NCI-H345 treated with DMSO at 0.1 percent for 48 hours (cell line): ENCODE measurements at regions not wholly inside any gene's neighbourhood (a gene's known extent, or its start where the extent isn't known, plus 50 kb on each side); places are given as distances from the start of the nearest gene placed in this dataset.
"Not testable (repeated sequence)": the region's sequence is repeated elsewhere in the genome, so short reads cannot be mapped to it uniquely, and the experiment has no call there.

Experiments used
- DNase-seq: peaks from one replicate; lab custom pipeline; 2025; ENCODE audit not compliant: unreplicated experiment; lab: John Stamatoyannopoulos, UW

DNA sequence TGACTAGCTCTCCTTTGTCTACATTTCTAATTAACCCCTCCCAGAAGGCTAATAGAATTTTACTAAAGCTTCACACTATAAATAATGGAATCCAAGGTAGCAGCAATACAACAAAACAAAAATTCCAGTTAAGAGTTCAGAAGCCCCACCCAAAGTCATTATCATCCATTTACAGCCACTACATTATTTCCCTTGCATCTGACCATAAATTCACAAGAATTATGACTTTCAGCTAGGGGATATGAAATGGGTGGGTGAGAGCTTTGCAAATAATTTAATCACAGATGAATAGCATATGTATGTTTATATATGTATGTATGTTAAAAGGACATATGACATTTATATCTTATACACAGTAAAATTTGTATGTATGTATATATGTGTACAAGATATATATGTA is 65.3 kb upstream of the PTGDR start:
- no peak for DNase-seq

DNA sequence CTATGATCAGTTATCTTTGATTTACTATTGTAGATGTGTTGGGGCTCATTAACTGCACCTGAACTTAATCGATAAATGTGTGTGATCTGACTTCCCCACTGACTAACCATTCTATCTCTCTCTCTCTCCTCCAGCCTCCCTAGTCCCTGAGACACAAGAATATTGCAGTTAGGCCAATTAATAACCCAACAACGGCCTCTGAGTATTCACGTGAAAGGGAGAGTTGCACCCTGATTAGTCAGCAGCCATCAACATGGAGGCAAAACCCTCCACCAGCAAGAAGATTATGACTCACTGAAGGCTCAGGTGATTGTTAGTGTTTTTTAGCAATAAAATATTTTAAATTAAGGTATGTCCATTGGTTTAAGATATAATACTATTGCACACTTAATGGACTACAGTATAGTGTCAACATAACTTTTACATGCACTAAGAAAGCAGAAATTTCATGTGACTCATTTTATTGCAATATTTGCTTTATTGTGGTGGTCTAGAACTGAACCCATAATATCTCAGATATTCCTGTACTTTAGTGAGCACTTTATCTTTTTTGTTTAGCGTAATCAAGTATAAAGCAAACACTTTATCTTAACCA is 77.1 kb upstream of the PTGDR start:
- no peak for DNase-seq

DNA sequence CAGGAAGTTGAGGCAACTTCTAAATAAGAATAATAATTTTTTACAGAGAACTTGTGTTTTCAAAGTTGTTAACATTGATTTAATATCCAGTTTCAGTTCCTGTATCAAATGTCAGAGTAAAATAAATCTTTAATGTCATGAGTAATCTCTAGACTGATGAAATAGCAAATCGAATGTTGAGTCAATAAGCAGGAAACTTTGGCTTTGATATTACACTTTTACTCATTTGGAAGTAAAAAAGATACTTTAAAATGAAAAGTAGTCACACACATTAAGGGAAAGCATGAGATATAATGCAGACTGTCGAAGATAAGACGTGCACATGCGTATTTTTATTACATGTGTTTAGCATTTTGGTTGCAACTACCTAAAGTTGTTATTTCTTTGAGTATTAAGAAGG is 78.2 kb upstream of the PTGDR start:
- DNase-seq = no peak

GRCh38 chr14:52188381-52188780 is 79.1 kb upstream of the PTGDR start:
- no peak for DNase-seq

- no peak for DNase-seq
These were observed 82.3 kb upstream of the PTGDR start for GRCh38 chr14:52185178-52185577.

GRCh38 chr14:52182853-52183252 is 84.6 kb upstream of the PTGDR start:
- DNase-seq = no peak

GRCh38 chr14:52179141-52179790 is 88.2 kb upstream of the PTGDR start:
- no peak for DNase-seq

- no peak for DNase-seq
These were observed 91.5 kb upstream of the PTGDR start for GRCh38 chr14:52175982-52176502.

- not testable (repeated sequence) for DNase-seq
These were observed 95.6 kb upstream of the PTGDR start for GRCh38 chr14:52171932-52172331.

- DNase-seq = no peak
These were observed 98.0 kb upstream of the NID2 start for GRCh38 chr14:52166822-52167221.

DNA sequence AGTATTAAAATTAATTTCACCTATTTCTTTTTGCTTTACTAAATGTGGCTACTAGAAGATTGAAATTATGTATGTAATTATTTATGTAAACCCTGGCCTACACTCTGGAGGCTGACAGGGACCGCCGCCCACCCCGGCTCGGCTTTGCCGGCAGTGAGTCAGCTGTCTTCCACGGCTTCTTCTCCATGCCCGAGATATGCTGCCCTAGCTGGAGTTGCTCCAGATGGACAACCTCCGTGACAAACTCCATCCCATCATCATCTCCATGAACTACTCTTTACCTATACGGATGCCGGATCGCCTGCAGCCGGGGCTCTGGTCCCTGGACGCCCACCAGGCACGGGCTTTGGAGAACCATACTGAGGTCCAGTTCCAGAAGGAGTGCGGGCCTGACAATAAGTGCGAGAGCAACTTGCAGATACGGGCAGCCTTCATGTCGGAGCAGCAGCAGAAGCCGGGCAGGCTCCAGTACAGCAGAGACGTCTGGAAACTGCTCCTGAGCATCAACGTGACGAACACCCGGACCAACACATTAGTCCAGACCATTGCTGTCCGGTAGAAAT is 86.9 kb upstream of the NID2 start:
- no peak for DNase-seq

DNA sequence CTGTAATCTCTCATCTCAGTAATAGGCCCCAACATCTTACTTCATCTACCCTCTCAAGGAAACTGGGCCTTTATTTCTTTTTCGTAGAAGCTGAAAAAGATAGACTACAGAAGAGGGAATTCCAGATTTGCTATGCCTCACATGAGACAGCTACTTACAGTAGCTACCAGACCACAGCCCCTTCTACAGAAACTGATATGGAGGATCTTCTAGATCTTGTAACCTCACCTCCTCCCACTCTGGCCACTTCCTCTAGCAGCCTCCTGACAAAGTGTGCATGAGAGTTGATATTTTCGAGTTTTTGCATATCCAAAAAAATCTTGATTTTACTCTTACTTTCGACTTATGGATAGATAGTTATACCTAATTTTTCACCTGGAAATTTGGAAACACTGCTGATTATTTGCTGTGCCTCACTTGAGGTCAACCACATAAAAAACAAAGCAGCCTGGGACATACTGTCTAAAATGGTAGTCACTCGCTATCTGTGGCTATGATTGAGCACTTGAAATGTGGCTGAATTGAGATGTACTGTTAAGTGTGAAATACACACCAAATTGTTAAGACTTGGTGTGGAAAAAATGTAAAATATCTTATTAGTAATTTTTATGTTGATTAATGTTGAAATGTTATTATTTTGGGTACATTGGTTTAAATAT is 86.3 kb upstream of the NID2 start:
- DNase-seq = no peak

GRCh38 chr14:52153939-52154338 is 85.1 kb upstream of the NID2 start:
- peak; percentile 22 for DNase-seq

DNA sequence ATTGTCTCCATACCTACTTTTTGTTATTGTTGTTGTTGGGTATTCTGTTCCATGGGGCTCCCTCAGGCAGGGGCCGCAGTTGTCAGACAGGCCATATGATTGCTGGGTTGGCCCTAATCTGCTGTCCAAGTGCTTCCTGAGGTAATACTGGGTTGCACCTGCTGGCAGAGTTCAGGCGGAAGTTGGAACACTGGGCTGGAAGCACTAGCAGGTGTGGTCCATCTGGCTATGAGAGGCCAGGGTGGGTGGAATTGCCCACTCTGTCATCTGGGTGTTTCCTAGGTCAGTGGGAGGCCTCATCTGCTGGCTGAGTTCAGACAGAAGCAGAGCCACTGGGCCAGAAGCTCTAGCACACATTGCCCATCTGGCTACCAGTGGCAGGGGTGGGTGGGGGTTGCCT is 81.3 kb upstream of the NID2 start:
- DNase-seq = no peak

- no peak for DNase-seq
These were observed 79.5 kb upstream of the NID2 start for GRCh38 chr14:52148371-52148770.

- no peak for DNase-seq
These were observed 77.6 kb upstream of the NID2 start for GRCh38 chr14:52146504-52146903.

- not testable (repeated sequence) for DNase-seq
These were observed 75.2 kb upstream of the NID2 start for GRCh38 chr14:52144099-52144498.

DNA sequence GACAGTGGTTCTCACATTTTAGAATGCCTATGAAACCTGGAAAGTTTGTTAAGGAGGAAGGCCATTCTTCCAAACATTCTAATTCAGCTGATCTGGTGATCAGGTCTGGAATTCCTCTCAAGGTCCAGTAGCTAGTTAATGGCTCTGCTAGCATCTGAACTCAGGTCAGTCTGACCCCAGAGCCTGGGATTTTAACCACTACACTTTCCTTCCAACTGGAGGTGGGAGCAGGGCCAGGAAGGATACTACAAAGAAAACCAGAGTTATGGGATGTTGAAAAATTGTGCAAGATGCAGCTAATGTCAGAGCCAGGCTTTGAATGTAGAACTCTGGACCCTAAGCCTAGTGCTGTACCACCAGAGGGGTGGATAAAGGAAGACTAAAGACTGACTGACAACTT is 73.6 kb upstream of the NID2 start:
- DNase-seq = no peak

GRCh38 chr14:52131640-52132320 is 62.9 kb upstream of the NID2 start:
- DNase-seq = peak; percentile 67

GRCh38 chr14:52129721-52130120 is 60.9 kb upstream of the NID2 start:
- no peak for DNase-seq

GRCh38 chr14:52125885-52126284 is 57.0 kb upstream of the NID2 start:
- no peak for DNase-seq
